Ishikawa (cell line): ENCODE measurements at regions not wholly inside any gene's neighbourhood (a gene's known extent, or its start where the extent isn't known, plus 50 kb on each side); places are given as distances from the start of the nearest gene placed in this dataset.

Experiments
- CEBPB ChIP-seq: IDR thresholded peaks from 2 replicates; pipeline ENCODE4 v1.6.1; 2012
- CREB1 ChIP-seq: IDR thresholded peaks from 2 replicates; pipeline ENCODE4 v1.6.1; 2012; ENCODE audit warnings: low read depth
- EGR1 ChIP-seq: IDR thresholded peaks from 2 replicates; pipeline ENCODE4 v1.6.1; 2012
- EP300 ChIP-seq: IDR thresholded peaks from 2 replicates; pipeline ENCODE4 v1.6.1; 2012; ENCODE audit warnings: borderline replicate concordance
- FOXM1 ChIP-seq: IDR thresholded peaks from 2 replicates; pipeline ENCODE4 v1.6.1; 2012; ENCODE audit warnings: low read depth, borderline replicate concordance
- NFIC ChIP-seq: IDR thresholded peaks from 2 replicates; pipeline ENCODE4 v1.6.1; 2012
- RAD21 ChIP-seq: IDR thresholded peaks from 2 replicates; pipeline ENCODE4 v1.6.1; 2012; ENCODE audit warnings: low read depth
- TAF1 ChIP-seq: IDR thresholded peaks from 2 replicates; pipeline ENCODE4 v1.6.1; 2012; ENCODE audit warnings: low read depth, mild to moderate bottlenecking
- TCF12 ChIP-seq: IDR thresholded peaks from 2 replicates; pipeline ENCODE4 v1.6.1; 2012; ENCODE audit warnings: low read depth
- TEAD4 ChIP-seq: IDR thresholded peaks from 2 replicates; pipeline ENCODE4 v1.6.1; 2012
- USF1 ChIP-seq: IDR thresholded peaks from 2 replicates; pipeline ENCODE4 v1.6.1; 2012
- YY1 ChIP-seq: IDR thresholded peaks from 2 replicates; pipeline ENCODE4 v1.6.1; 2012; ENCODE audit warnings: low read depth
- ZBTB7A ChIP-seq: IDR thresholded peaks from 2 replicates; pipeline ENCODE4 v1.6.1; 2012; ENCODE audit warnings: low read depth
- TF ChIP-seq, protein P1 (sequence below): IDR thresholded peaks from 2 replicates; pipeline ENCODE4 v1.6.1; 2012
- TF ChIP-seq, protein P2 (sequence below): IDR thresholded peaks from 2 replicates; pipeline ENCODE4 v1.6.1; 2012; ENCODE audit warnings: low read depth, mild to moderate bottlenecking

- TF ChIP-seq USF1: no peak
- TF ChIP-seq, protein P1, sequence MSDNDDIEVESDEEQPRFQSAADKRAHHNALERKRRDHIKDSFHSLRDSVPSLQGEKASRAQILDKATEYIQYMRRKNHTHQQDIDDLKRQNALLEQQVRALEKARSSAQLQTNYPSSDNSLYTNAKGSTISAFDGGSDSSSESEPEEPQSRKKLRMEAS: no peak
- no peak for TF ChIP-seq RAD21
- TF ChIP-seq ZBTB7A: no peak
- no peak for TF ChIP-seq YY1
- TF ChIP-seq TAF1: no peak
- no peak for TF ChIP-seq TEAD4
- no peak for TF ChIP-seq EGR1
- TF ChIP-seq, protein P2, sequence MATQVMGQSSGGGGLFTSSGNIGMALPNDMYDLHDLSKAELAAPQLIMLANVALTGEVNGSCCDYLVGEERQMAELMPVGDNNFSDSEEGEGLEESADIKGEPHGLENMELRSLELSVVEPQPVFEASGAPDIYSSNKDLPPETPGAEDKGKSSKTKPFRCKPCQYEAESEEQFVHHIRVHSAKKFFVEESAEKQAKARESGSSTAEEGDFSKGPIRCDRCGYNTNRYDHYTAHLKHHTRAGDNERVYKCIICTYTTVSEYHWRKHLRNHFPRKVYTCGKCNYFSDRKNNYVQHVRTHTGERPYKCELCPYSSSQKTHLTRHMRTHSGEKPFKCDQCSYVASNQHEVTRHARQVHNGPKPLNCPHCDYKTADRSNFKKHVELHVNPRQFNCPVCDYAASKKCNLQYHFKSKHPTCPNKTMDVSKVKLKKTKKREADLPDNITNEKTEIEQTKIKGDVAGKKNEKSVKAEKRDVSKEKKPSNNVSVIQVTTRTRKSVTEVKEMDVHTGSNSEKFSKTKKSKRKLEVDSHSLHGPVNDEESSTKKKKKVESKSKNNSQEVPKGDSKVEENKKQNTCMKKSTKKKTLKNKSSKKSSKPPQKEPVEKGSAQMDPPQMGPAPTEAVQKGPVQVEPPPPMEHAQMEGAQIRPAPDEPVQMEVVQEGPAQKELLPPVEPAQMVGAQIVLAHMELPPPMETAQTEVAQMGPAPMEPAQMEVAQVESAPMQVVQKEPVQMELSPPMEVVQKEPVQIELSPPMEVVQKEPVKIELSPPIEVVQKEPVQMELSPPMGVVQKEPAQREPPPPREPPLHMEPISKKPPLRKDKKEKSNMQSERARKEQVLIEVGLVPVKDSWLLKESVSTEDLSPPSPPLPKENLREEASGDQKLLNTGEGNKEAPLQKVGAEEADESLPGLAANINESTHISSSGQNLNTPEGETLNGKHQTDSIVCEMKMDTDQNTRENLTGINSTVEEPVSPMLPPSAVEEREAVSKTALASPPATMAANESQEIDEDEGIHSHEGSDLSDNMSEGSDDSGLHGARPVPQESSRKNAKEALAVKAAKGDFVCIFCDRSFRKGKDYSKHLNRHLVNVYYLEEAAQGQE: no peak
- no peak for TF ChIP-seq NFIC
- TF ChIP-seq TCF12: no peak
- no peak for TF ChIP-seq EP300
- no peak for TF ChIP-seq CREB1
- no peak for TF ChIP-seq FOXM1
- no peak for TF ChIP-seq CEBPB
Observed at GRCh38 chr2:31704561-31705212, 123.9 kb upstream of the SRD5A2 start.

DNA sequence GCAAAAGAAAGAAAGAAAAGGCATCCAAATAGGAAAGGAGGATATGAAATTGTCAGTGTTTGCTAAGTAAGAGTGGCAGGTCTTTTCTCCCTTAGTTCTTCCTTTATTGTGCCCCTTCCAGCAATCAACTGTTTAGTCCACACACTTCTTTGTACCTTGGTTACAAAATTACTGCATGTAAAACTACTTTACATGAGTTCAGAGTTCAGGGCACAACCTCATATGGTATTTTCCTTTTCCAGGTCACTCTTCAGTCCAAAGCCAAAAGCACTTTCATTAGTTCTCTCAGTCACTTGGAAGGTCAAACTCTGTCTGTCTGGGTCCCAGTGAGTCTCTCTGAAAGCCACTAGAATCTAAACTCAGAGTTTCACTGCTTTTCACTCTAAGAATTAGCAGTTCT is 122.5 kb upstream of the SRD5A2 start:
- no peak for TF ChIP-seq TCF12
- no peak for TF ChIP-seq USF1
- no peak for TF ChIP-seq RAD21
- TF ChIP-seq, protein P2: no peak
- no peak for TF ChIP-seq ZBTB7A
- no peak for TF ChIP-seq FOXM1
- no peak for TF ChIP-seq TEAD4
- no peak for TF ChIP-seq EP300
- TF ChIP-seq EGR1: no peak
- no peak for TF ChIP-seq CEBPB
- no peak for TF ChIP-seq NFIC
- no peak for TF ChIP-seq CREB1
- no peak for TF ChIP-seq YY1
- TF ChIP-seq TAF1: no peak
- TF ChIP-seq, protein P1: no peak

- TF ChIP-seq RAD21: no peak
- no peak for TF ChIP-seq USF1
- no peak for TF ChIP-seq EGR1
- TF ChIP-seq CEBPB: no peak
- TF ChIP-seq, protein P2: no peak
- no peak for TF ChIP-seq FOXM1
- no peak for TF ChIP-seq TCF12
- no peak for TF ChIP-seq TAF1
- TF ChIP-seq, protein P1: no peak
- no peak for TF ChIP-seq NFIC
- no peak for TF ChIP-seq ZBTB7A
- no peak for TF ChIP-seq TEAD4
- no peak for TF ChIP-seq EP300
- no peak for TF ChIP-seq CREB1
Observed at GRCh38 chr2:31698722-31699121, 118.0 kb upstream of the SRD5A2 start.

- TF ChIP-seq TCF12 (no peak), TAF1 (no peak), USF1 (no peak), CEBPB (no peak), ZBTB7A (no peak), TEAD4 (no peak), NFIC (no peak), EP300 (no peak), CREB1 (no peak), YY1 (no peak), EGR1 (no peak), RAD21 (no peak), FOXM1 (no peak)
- TF ChIP-seq, protein P2: no peak
- TF ChIP-seq, protein P1: no peak
Observed at GRCh38 chr2:31696068-31696467, 115.3 kb upstream of the SRD5A2 start.
